Activated T-cell treated with anti-CD3 and anti-CD28 coated beads for 24 hours (primary cell): ENCODE measurements at regions not wholly inside any gene's neighbourhood (a gene's known extent, or its start where the extent isn't known, plus 50 kb on each side); places are given as distances from the start of the nearest gene placed in this dataset.

Source experiments
- DNase-seq: peaks from one replicate; pipeline ENCODE4 v3.0.0-alpha.2; 2020; ENCODE audit warnings: low read depth

DNA sequence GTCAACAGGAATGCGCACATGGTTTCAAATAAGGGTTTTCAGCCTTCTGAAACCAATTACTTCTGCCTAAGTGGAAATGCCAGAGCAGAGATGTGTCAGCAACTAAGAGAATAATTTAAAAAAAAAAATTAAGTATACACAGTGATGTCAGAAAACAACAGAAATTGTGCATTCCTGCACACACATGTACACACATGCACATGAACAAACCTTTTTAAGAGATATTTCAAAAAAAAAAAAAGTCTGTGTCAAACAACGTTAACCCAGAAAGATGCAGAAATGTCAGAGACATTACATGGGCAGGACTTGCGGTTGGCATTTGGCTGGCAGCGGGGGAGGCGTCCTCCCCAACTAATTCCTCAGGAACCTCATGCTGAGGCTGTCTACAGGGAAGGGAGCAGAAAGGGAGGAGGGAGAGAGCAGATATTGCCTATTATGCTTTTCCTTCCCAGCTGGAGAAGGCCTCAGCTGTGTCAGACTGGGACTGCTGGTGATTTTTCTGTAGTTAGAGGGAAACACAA lies 536.9 kb upstream of the WWC1 start:
- no peak for DNase-seq

GRCh38 chr5:167755420-167755819 lies 536.0 kb upstream of the WWC1 start:
- no peak for DNase-seq

DNA sequence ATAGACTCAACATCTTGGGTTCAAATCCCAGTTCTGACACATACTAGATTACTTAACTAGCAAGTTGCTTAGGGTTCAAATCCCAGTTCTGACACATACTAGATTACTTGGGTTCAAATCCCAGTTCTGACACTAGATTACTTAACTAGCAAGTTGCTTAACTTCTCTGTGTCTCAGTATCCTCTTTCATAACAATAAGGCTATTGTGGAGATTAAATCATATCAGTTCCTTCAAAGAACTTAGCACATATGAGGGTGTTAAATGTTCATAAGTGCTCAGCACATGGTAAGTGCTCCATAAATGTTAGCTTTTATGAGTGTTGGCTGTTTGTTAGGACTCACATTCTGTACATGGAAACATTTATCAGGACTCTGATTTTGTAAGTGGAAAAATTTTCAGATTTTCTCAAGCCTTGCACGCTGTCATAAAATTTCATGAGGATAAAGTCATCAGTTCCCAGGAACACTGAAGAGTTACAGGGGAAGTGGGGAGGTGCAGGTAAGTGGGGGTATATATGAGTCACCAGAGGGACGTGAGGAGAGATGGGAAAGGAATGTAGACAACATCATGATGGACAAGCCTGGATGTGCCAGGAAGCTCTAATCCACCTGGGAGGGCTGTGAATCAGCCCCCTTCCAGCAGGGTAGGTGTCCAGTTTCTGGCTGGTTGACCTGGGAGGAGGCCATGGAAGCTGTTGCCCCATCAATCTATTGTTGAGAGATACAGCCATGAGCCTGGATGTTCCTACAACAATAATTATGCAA lies 532.2 kb upstream of the WWC1 start:
- no peak for DNase-seq

GRCh38 chr5:167763772-167764171 lies 527.7 kb upstream of the WWC1 start:
- DNase-seq: no peak

DNA sequence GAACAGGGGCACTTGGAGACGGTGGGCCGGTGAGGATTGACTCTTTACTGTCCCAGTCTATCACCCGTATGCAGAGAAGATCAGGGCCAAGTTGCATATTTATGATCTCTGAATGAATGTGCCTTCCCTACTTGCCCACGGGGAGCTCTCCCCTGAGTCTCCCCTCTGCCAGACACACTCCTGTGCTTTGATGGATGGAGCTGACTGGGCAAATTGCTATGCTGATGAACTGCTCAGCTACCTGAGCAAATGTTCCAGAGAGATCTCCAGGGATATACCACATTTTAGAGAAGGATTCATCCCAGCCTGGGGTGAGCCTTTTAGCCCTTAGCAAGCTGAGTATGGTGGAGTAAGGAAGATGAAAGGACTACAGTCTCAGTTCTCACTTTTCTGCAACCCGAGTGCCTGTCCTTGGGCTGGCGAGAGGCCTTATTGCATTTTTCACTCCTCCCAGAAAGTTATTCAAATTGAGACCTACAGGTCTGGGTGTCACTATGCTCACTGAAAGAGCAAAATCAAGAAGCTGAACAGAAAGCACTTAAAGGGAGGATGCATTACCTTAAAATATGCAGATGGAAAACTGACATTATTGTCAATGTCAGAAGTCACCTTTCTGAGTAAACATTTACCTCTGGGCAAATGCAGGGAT lies 526.7 kb upstream of the WWC1 start:
- no peak for DNase-seq

- DNase-seq: no peak
Measured at GRCh38 chr5:167765352-167765751, 526.1 kb upstream of the WWC1 start.

GRCh38 chr5:167766957-167767356 lies 524.5 kb upstream of the WWC1 start:
- no peak for DNase-seq

- no peak for DNase-seq
Measured at GRCh38 chr5:167767795-167768194, 523.6 kb upstream of the WWC1 start.

DNA sequence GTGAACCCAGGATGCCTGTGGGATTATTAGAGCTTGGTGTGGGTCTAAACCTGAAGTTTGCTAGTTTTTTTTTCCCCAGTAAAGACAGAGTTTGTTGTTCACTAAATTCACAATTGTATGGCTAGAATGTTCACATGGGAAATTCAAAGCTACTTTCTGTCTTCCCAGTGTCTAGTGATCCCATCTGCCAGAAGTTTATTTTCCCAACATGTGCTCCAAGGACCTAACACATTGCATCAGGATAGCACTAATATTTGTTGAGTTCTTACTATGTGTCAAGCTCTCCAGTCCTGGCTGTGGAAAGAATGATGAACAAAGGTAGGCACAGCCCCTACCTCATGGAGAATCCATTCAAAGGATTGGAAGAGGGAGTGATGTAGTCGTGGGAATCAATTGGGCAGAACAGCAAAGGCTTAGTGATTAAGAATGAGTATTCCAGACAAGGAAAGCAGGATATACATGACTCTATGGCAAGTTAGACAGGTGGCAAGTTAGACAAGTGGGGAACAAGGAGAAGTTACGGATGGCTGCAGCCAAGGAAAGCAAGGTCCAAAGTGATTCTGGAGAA lies 521.5 kb upstream of the WWC1 start:
- no peak for DNase-seq

DNA sequence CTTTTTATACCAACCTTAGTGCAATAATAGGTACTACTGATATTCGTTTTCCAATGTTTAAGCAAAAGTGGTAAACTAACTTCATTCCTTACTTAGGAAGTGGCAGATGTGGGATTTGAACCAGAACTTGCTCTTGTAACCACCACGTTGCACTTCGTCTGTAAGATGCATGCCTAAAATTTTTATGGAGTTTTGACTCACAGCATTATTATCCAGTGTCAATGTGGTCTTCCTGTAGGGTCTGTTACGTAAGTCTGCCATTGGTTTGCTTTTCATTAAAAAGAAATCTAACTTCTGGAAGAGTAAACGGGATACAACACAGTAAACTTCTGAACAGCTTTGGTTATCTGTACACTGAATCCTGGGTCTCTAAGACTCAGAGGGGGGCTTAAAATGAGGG lies 521.0 kb upstream of the WWC1 start:
- no peak for DNase-seq

DNA sequence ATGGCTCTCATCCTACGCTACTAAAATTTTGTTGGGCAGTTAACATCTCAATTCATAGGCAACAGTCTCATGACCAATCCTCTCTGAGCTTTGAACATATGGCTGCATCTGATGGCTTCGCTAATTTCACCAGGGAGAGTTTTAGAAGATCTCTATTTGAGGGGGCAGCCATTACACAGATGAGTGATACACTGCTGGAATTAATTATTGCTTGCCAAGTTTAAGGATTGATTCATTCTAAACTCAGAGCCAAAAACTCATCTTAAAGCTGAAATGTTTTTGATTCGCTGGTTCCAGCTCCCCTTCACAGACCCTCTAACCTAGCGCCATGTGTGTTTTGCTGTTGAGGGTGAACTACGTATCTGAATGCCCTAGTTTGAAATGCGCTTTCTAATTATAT lies 519.9 kb upstream of the WWC1 start:
- DNase-seq: no peak

DNA sequence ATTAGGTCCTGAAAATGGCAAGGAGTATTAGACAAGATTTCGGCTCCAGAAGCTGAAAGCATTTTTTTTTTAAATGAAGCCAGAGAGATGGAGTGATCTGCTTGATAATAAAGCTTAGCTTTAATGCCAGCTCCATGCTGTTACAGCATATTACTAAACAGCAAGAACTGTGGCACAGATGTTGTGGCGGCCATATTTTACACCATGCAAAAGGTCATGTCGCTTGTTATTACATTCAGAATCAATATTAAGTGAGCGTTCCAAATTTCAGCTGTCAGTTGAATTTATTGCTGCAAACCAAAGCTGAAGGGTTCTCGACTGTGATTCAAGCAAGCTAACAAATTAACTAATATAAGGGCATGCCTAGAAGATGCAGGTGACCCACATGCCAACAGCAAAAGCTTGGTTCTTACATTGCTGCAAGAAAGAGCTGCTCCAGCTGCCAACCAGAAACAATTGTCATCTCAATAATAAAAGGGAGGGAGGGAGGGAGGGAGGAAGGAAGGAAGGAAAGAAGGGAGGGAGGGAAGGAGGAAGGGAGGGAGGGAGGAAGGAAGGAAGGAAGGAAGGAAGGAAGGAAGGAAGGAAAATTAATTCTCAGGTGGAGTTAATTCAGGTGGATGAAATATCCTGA lies 517.7 kb upstream of the WWC1 start:
- no peak for DNase-seq

GRCh38 chr5:167777746-167778145 lies 513.7 kb upstream of the WWC1 start:
- DNase-seq: no peak

DNA sequence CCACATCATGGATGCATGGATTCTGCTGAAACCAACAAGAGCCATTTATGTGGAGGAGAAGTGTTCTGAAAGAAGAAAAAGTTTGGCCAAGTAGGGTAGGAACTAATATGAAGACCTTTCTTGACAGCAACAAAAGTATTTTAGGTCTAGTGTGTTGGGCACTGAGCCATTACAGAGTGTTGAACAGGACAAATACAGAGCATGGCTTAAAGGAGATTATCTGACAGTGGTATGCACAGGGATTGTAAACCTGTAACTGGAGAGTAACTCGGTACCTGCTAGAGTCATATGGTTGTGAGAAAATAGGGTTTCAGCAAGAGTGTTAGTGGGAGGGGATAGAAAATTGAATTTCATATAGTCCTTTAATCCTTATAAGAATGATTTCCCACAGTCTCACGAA lies 513.2 kb upstream of the WWC1 start:
- DNase-seq: no peak

DNA sequence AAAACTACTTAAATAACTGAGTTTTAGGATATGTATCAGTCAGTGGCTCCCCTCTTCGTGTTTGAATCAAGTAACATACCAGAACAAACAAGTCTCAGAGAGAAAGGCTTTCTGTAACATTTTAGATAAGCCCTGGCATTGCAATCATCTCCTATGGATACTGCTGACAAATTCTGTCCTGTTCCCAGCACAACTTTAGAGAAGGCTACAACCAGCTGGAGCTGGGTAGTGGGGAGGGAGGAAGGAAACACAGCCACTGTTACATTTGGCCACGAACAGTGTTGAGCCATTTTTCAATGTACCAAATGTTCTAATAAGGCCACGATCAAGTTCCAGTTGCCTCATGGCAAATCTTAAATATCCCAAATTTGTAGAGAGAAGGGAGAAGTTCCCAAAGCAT lies 511.8 kb upstream of the WWC1 start:
- DNase-seq: no peak

DNA sequence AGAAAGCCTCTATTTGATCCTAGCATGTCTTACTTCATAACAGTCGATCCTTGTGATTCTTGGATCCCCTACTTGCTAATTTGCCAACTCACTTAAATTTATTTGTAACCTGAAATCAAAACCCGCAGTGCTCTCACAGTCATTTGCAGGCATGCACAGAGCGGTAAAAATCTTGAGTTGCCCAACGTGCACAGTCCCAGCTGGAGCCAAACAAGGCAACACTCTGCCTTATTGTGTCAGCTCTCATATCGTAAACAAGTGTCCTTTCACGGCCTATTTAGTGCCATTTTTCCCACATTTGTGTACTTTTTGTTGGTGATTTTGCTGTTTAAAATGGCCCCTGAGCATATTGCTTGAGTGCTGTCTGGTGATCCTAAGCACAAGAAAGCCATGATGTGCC lies 511.3 kb upstream of the WWC1 start:
- DNase-seq: no peak

DNA sequence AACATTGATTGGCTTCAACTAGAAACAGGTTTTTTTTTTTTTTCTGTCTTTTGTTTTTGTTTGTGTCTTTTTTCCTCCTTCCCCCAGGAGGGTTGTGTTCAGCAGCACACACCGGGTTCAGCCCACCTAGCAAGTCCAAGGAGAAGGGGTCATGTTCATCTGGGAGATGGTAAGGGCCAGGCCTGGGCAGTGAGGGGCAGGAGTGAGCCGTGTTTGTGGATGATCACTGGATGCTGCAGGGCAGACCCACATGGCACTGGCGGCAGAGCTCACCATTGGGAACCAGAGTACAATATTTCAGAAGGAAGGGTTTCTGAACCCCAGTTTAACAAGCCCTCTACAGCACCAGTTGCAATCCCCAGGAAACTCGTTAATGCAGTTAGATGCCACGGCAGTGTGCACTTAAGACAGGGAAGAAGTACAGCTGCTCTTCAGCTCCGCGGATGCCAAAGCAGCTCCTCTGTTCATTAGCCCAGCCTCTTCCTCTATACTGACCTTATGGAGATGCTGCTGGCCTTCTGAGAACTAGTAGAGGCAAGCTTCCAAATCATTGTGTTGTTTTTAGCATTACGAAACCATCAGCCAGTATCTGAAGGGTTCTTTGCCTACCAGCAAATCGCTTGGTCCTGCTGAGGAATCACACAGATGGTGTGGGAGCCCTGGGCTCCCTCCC lies 508.2 kb upstream of the WWC1 start:
- no peak for DNase-seq

GRCh38 chr5:167785106-167785505 lies 506.3 kb upstream of the WWC1 start:
- DNase-seq: no peak

- DNase-seq: no peak
Measured at GRCh38 chr5:167785901-167786300, 505.5 kb upstream of the WWC1 start.

DNA sequence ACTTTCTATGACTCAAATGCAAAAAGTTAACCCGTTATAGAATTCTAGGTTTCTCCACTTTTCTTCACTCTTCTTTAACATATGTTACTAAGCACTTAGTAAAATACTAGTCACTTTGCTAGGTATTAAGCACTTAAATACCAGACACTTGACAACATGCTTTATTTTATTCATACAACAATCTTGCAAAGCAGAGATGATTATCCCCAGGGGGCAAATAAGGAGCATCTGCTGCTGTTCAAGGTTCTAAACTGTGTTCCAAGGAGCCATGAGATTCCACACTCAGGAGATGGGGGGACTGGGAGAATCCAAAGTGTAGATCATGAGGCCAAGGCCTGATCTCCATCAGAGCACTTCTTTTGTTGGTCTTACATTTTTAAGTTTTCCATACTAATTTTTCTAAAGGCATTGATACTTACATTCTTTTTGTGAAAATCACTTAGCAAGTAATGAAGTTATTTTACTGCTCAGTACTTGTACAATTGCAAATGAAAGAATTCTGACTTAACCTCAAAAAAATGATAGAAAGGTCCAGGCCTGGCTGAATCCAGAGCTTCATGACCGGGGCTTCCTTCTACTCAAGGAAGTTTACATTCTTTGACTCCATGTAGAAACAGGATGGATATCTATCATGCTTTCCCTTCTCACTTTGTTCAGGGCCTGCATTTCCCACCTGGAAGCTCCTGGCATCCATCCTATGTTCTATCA lies 504.4 kb upstream of the WWC1 start:
- no peak for DNase-seq

DNA sequence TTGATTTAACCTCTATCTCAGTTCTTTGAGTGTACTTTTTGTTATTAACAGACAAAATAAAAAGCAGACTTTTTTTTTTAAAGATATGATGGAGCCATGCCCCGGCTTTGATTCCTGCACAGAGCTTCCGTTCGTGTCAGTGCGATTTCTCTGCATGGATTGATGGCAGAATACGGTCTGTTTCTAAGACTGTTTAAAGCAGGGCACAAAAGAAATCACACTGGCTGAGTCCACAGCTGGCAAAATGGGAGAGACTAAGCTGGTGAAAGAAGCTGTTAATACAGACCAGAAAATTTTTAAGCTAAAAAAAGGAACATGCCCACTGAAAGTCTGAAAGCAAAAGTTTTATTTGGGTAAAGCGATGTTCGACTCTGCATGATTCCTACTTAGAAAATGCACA lies 501.4 kb upstream of the WWC1 start:
- no peak for DNase-seq
